Stomach (tissue), 4 donors: ENCODE measurements at regions not wholly inside any gene's neighbourhood (a gene's known extent, or its start where the extent isn't known, plus 50 kb on each side); places are given as distances from the start of the nearest gene placed in this dataset.

Experiments used
- CTCF ChIP-seq, 7 experiments: fragments of 450-650 bp in 4 of 7; fragments of 200-600 bp in 3 of 7; sonication (generic) in 3 of 7; IDR thresholded peaks; one replicate each; pipeline ENCODE4 v1.5.1; 2016 to 2019; ENCODE audit warnings: antibody characterized with exemption in 7 of 7, control low read depth in 2 of 7, mild to moderate bottlenecking in 1 of 7
- EP300 ChIP-seq: sonication (generic); formaldehyde crosslinking; IDR thresholded peaks from one replicate; pipeline ENCODE4 v1.6.1; 2017; ENCODE audit warnings: antibody characterized with exemption
- POLR2AphosphoS5 ChIP-seq, 3 donors: sonication (generic); formaldehyde crosslinking; IDR thresholded peaks; one replicate each; pipeline ENCODE4 v1.6.1; 2016; ENCODE audit warnings: antibody characterized with exemption in 3 of 3

GRCh38 chr21:16367079-16367478 lies 637.3 kb downstream of the USP25 start:
- TF ChIP-seq POLR2AphosphoS5 (IDR thresholded peaks at IDR 0.05) (no peak), CTCF (IDR thresholded peaks at IDR 0.05) (no peak), EP300 (no peak)
